LNCAP (cell line): ENCODE measurements at regions not wholly inside any gene's neighbourhood (a gene's known extent, or its start where the extent isn't known, plus 50 kb on each side); places are given as distances from the start of the nearest gene placed in this dataset.

ENCODE experiments used
- TF ChIP-seq, protein P1 (sequence below): fragments of 450-650 bp; IDR thresholded peaks from 2 replicates; pipeline ENCODE4 v1.5.1; 2017; ENCODE audit warnings: mild to moderate bottlenecking

GRCh38 chr6:27059621-27060425, 187.7 kb upstream of the PRSS16 start:
- TF ChIP-seq, protein P1, sequence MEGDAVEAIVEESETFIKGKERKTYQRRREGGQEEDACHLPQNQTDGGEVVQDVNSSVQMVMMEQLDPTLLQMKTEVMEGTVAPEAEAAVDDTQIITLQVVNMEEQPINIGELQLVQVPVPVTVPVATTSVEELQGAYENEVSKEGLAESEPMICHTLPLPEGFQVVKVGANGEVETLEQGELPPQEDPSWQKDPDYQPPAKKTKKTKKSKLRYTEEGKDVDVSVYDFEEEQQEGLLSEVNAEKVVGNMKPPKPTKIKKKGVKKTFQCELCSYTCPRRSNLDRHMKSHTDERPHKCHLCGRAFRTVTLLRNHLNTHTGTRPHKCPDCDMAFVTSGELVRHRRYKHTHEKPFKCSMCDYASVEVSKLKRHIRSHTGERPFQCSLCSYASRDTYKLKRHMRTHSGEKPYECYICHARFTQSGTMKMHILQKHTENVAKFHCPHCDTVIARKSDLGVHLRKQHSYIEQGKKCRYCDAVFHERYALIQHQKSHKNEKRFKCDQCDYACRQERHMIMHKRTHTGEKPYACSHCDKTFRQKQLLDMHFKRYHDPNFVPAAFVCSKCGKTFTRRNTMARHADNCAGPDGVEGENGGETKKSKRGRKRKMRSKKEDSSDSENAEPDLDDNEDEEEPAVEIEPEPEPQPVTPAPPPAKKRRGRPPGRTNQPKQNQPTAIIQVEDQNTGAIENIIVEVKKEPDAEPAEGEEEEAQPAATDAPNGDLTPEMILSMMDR, result no peak

- TF ChIP-seq, protein P1, result no peak
Measured at GRCh38 chr6:27061235-27061993, 186.1 kb upstream of the PRSS16 start.

- TF ChIP-seq, protein P1, result no peak
Measured at GRCh38 chr6:27062755-27063154, 184.7 kb upstream of the PRSS16 start.

GRCh38 chr6:27065183-27065582, 182.3 kb upstream of the PRSS16 start:
- TF ChIP-seq, protein P1, result no peak

DNA sequence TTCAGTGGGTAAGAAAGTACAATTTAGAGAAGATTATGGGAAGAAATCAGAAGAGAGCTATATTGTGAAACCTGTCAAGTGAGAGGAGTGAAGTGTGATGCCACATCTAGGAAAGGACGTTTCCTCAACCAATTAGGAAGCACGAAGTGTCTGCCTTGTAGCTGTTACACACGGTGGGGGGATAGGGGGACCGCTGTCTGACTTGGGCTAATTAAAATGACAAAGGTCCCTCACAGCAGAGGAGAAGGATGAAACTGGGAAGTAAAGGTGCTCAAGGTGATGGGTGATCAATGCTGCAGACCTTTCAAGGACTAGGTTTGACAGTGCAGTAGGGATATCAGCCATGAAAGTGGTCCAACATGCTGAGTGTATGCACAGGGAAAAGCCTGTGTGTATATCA, 181.1 kb upstream of the PRSS16 start:
- TF ChIP-seq, protein P1, result no peak

DNA sequence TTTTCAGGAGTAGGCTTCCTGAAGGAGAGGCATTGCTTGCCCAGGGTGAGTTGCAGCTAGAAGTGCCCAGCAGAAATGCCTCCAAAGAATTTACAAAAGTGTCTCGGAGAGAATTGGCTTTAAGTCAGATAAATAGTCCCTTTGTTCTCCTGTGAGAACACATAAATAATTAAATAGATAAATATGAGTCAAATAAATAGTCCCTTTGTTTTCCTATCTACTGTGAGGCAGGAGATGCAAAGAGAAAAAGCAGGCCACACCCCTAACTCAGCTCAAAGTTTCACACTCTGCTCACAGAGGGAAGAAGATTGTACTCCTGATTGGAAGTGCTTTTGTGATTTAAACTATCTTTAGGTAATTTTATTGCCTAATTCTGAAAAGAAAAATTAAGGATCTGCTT, 180.7 kb upstream of the PRSS16 start:
- TF ChIP-seq, protein P1, result no peak

GRCh38 chr6:27073441-27073840, 174.1 kb upstream of the PRSS16 start:
- TF ChIP-seq, protein P1, result no peak
